NB4 (cell line): ENCODE measurements at regions not wholly inside any gene's neighbourhood (a gene's known extent, or its start where the extent isn't known, plus 50 kb on each side); places are given as distances from the start of the nearest gene placed in this dataset.

Source experiments
- CTCF ChIP-seq: IDR thresholded peaks from one replicate; pipeline ENCODE4 v1.5.1; 2012; ENCODE audit warnings: low read depth, low read length
- TF ChIP-seq, protein P1 (sequence below): IDR thresholded peaks from 2 replicates; pipeline ENCODE4 v1.6.1; 2011; ENCODE audit warnings: low read depth, low read length

GRCh38 chrX:22406201-22406737 lies 133.6 kb downstream of the CBLL2 start:
- TF ChIP-seq CTCF: no peak
- TF ChIP-seq, protein P1, sequence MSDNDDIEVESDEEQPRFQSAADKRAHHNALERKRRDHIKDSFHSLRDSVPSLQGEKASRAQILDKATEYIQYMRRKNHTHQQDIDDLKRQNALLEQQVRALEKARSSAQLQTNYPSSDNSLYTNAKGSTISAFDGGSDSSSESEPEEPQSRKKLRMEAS: no peak
